Transverse colon (tissue), 4 donors: ENCODE measurements at regions not wholly inside any gene's neighbourhood (a gene's known extent, or its start where the extent isn't known, plus 50 kb on each side); places are given as distances from the start of the nearest gene placed in this dataset.

Experiments
- CTCF ChIP-seq, 5 experiments: fragments of 200-600 bp in 3 of 5; fragments of 450-650 bp in 2 of 5; sonication (generic) in 3 of 5; IDR thresholded peaks; 1 replicate in 2 of 5; 2 replicates in 3 of 5; pipeline ENCODE4 v1.5.1; 2016 to 2017; ENCODE audit warnings: antibody characterized with exemption in 5 of 5, inconsistent platforms in 3 of 5, mild to moderate bottlenecking in 2 of 5, moderate library complexity in 1 of 5
- EP300 ChIP-seq: sonication (generic); formaldehyde crosslinking; IDR thresholded peaks from one replicate; pipeline ENCODE4 v1.6.1; 2017; ENCODE audit warnings: antibody characterized with exemption, low read depth
- POLR2A ChIP-seq: fragments of 450-650 bp; IDR thresholded peaks from one replicate; pipeline ENCODE4 v1.6.1; 2016; ENCODE audit warnings: antibody characterized with exemption, mild to moderate bottlenecking, moderate library complexity
- POLR2AphosphoS5 ChIP-seq, 3 donors: sonication (generic); formaldehyde crosslinking; IDR thresholded peaks; one replicate each; pipeline ENCODE4 v1.6.1; 2016; ENCODE audit warnings: antibody characterized with exemption in 3 of 3

- TF ChIP-seq POLR2AphosphoS5 (IDR thresholded peaks at IDR 0.05): no peak
- no peak for TF ChIP-seq POLR2A
- no peak for TF ChIP-seq CTCF (IDR thresholded peaks at IDR 0.05)
- TF ChIP-seq EP300: no peak
Observed at GRCh38 chr12:124461851-124462623, 105.4 kb downstream of the NCOR2 start.
